Endothelial cell of umbilical vein (primary cell): ENCODE measurements at regions not wholly inside any gene's neighbourhood (a gene's known extent, or its start where the extent isn't known, plus 50 kb on each side); places are given as distances from the start of the nearest gene placed in this dataset.

Experiments used
- BruUV-seq: library from RNA; stranded (reverse); fragments of 400-500 nt; replicated peaks from 2 replicates; lab custom pipeline; 2021; lab: Mats Ljungman, UMichigan
- CTCF ChIA-PET: fragments of 300-600, 350-600 bp; sonication (Branson Sonifier 250); formaldehyde crosslinking; loops from one replicate; lab custom pipeline; 2021; ENCODE audit warnings: antibody characterized with exemption, inconsistent platforms; lab: Charles Lee
- POLR2A ChIA-PET: fragments of 300-600, 350-600 bp; sonication (Branson Sonifier 250); formaldehyde crosslinking; loops from one replicate; lab custom pipeline; 2021; ENCODE audit warnings: antibody characterized with exemption, inconsistent platforms; lab: Charles Lee
- DNase-seq: peaks from one replicate; pipeline ENCODE4 v3.0.0-alpha.2; 2011; ENCODE audit warnings: low read depth, low spot score
- FAIRE-seq: peaks from 2 replicates; lab custom pipeline; 2011; peaks lifted over from hg19 to GRCh38; lab: Jason Lieb, UNC
- H2AFZ ChIP-seq: 2 replicates; pipeline ENCODE4 v1.6.0; 2012; ENCODE audit warnings: low read depth, low read length, control low read depth, inconsistent platforms
- H3K27ac ChIP-seq: 2 replicates; pipeline ENCODE4 v1.5.1; 2011; ENCODE audit warnings: low read depth, mild to moderate bottlenecking, control low read depth, low read length, moderate library complexity; ENCODE audit not compliant: insufficient read depth
- H3K27me3 ChIP-seq, 2 experiments: 2 replicates each; pipeline versions ENCODE4 v1.6.0 to v1.6.1; 2011; ENCODE audit warnings: low read length in 2 of 2, mixed read lengths in 1 of 2; ENCODE audit not compliant: control insufficient read depth in 2 of 2, insufficient read depth in 2 of 2
- H3K36me3 ChIP-seq, 2 experiments: 2 replicates in 1 of 2; 3 replicates in 1 of 2; pipeline ENCODE4 v1.5.1; 2011; ENCODE audit warnings: low read length in 2 of 2, mild to moderate bottlenecking in 1 of 2, moderate library complexity in 1 of 2; ENCODE audit not compliant: control insufficient read depth in 2 of 2, insufficient read depth in 2 of 2; ENCODE audit errors: extremely low read depth in 1 of 2
- H3K4me1 ChIP-seq: 3 replicates; pipeline ENCODE4 v1.5.1; 2011; ENCODE audit warnings: mild to moderate bottlenecking, low read length; ENCODE audit not compliant: control insufficient read depth, insufficient read depth; ENCODE audit errors: extremely low read depth
- H3K4me2 ChIP-seq: 2 replicates; pipeline ENCODE4 v1.6.1; 2011; ENCODE audit warnings: low read length, control low read depth, mixed read lengths; ENCODE audit not compliant: insufficient read depth
- H3K4me3 ChIP-seq, 3 experiments: fragments of 200-600 bp in 1 of 3; sonication (generic), shearing (Covaris generic) in 1 of 3; replicated peaks in 1 of 3; 2 replicates each; pipeline ENCODE4 v1.5.1; 2011 to 2016; ENCODE audit warnings: control low read depth in 3 of 3, low read length in 3 of 3, mild to moderate bottlenecking in 2 of 3, inconsistent platforms in 1 of 3, low read depth in 1 of 3, moderate library complexity in 1 of 3; ENCODE audit not compliant: insufficient read depth in 1 of 3
- H3K79me2 ChIP-seq: 2 replicates; pipeline ENCODE4 v1.6.0; 2012; ENCODE audit warnings: low read length, inconsistent platforms; ENCODE audit not compliant: control insufficient read depth, insufficient read depth
- H3K9ac ChIP-seq: replicated peaks from 2 replicates; pipeline ENCODE3; 2011; ENCODE audit warnings: low read length, control low read depth; ENCODE audit not compliant: insufficient read depth; ENCODE audit errors: extremely low read depth
- H3K9me1 ChIP-seq: replicated peaks from 3 replicates; pipeline ENCODE4 v1.6.0; 2011; ENCODE audit warnings: mild to moderate bottlenecking, low read length; ENCODE audit not compliant: control insufficient read depth, insufficient read depth; ENCODE audit errors: extremely low read depth
- H3K9me3 ChIP-seq: replicated peaks from 2 replicates; pipeline ENCODE4 v1.5.1; 2012; ENCODE audit warnings: low read length, inconsistent platforms; ENCODE audit not compliant: control insufficient read depth, insufficient read depth
- H4K20me1 ChIP-seq: replicated peaks from 2 replicates; pipeline ENCODE3; 2011; ENCODE audit warnings: mild to moderate bottlenecking, low read length; ENCODE audit not compliant: control insufficient read depth, insufficient read depth; ENCODE audit errors: extremely low read depth
- CTCF ChIP-seq, 2 donors: IDR thresholded peaks; 1 replicate in 1 of 2; 2 replicates in 1 of 2; pipeline ENCODE4 v1.5.1; 2011; ENCODE audit warnings: low read length in 2 of 2, mild to moderate bottlenecking in 2 of 2, moderate library complexity in 2 of 2, control low read depth in 1 of 2, inconsistent platforms in 1 of 2, low read depth in 1 of 2; ENCODE audit not compliant: insufficient read depth in 1 of 2; ENCODE audit errors: extremely low read depth in 1 of 2
- EZH2 ChIP-seq: IDR thresholded peaks from 2 replicates; pipeline ENCODE4 v1.6.1; 2012; ENCODE audit warnings: borderline replicate concordance, low read depth, mild to moderate bottlenecking, moderate library complexity, low read length, inconsistent platforms; ENCODE audit not compliant: severe bottlenecking
- FOS ChIP-seq: IDR thresholded peaks from 2 replicates; pipeline ENCODE4 v1.6.1; 2011; ENCODE audit warnings: mild to moderate bottlenecking, low read length, moderate library complexity, borderline replicate concordance; ENCODE audit not compliant: insufficient read depth
- GATA2 ChIP-seq: IDR thresholded peaks from 2 replicates; pipeline ENCODE4 v1.7.0; 2011; ENCODE audit warnings: low read depth, mild to moderate bottlenecking, moderate library complexity, mixed read lengths, low read length; ENCODE audit not compliant: insufficient read length, insufficient read depth
- JUN ChIP-seq: IDR thresholded peaks from 2 replicates; pipeline ENCODE4 v1.6.1; 2011; ENCODE audit warnings: borderline replicate concordance, low read depth; ENCODE audit not compliant: insufficient read length, insufficient read depth
- MYC ChIP-seq: IDR thresholded peaks from one replicate; pipeline ENCODE4 v1.6.1; 2011; ENCODE audit warnings: mild to moderate bottlenecking, low read depth, low read length
- POLR2A ChIP-seq: IDR thresholded peaks from 2 replicates; pipeline ENCODE4 v1.6.1; 2012; ENCODE audit warnings: low read depth, mild to moderate bottlenecking, control low read depth, low read length
- POLR2AphosphoS5 ChIP-seq: IDR thresholded peaks from 2 replicates; pipeline ENCODE4 v1.6.1; 2012; ENCODE audit warnings: low read depth, mild to moderate bottlenecking, control low read depth, low read length, moderate library complexity; ENCODE audit not compliant: insufficient read depth
- dilution Hi-C: fragments of 300-500 bp; cut with MboI; formaldehyde crosslinking; loops from one replicate; pipeline ENCODE4 v1.15.0; 2019; ENCODE audit warnings: low sequenced_read_pairs; ENCODE audit not compliant: extremely low pct_ligation_motif_present
- intact Hi-C: fragments of 100-400 bp; cut with micrococcal nuclease; formaldehyde crosslinking; loops from one replicate; pipeline ENCODE4 v1.10.0; 2022
- TF ChIP-seq, protein P1 (sequence below): IDR thresholded peaks from 2 replicates; pipeline ENCODE4 v1.6.1; 2011; ENCODE audit not compliant: insufficient read depth, insufficient read length

DNA sequence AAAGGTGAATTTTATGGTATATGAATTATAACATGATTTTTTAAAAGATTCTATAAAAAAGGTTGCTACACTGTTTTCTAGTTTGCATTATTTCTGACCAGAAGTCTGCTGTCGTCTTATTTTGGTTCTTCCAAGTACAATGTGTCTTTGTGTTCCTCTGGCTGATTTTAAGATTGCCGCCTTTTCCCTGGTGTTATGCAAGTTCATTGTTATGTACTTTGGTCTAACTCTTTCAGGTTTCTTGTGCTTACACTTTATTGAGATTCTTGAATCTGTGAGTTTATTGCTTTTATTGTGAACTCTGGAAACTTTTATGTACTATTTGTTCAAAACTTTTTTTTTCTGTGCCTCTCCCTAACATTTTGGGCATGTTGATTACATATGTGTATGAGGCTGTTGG, 109.8 kb downstream of the RFX6 start:
- intact Hi-C loops, result no loop called here
- Histone ChIP-seq H3K27ac (no peak overlapping the region), H3K4me3 (no peak overlapping the region), H3K9ac (no peak overlapping the region), H3K27me3 (no peaks in the 10 kb centered on the region), H2AFZ (no peak overlapping the region), H4K20me1 (no peaks in the 10 kb centered on the region), H3K9me3 (no peaks in the 10 kb centered on the region), H3K4me1 (no peaks in the 10 kb centered on the region), H3K36me3 (no peaks in the 10 kb centered on the region), H3K79me2 (no peaks in the 10 kb centered on the region), H3K4me2 (no peak overlapping the region), H3K9me1 (no peaks in the 10 kb centered on the region)
- no peak for DNase-seq
- ChIA-PET POLR2A (no interaction called here), CTCF (no interaction called here)
- dilution Hi-C loops, result no loop called here
- no TSS peak for BruUV-seq
- no peak for FAIRE-seq
- no peak for TF ChIP-seq EZH2
- TF ChIP-seq POLR2A, result no peak
- TF ChIP-seq JUN, result no peak
- no peak for TF ChIP-seq CTCF (IDR thresholded peaks at IDR 0.05; ENCODE audit: extremely low read depth in 1 of 2, insufficient read depth in 1 of 2, low read depth in 1 of 2, low read length in 2 of 2)
- TF ChIP-seq, protein P1, sequence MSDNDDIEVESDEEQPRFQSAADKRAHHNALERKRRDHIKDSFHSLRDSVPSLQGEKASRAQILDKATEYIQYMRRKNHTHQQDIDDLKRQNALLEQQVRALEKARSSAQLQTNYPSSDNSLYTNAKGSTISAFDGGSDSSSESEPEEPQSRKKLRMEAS, result no peak
- TF ChIP-seq FOS, result no peak
- TF ChIP-seq GATA2, result no peak
- TF ChIP-seq MYC, result no peak
- TF ChIP-seq POLR2AphosphoS5, result no peak
